Sigmoid colon (tissue), 4 donors: ENCODE measurements at regions not wholly inside any gene's neighbourhood (a gene's known extent, or its start where the extent isn't known, plus 50 kb on each side); places are given as distances from the start of the nearest gene placed in this dataset.

Experiments used
- POLR2A ChIP-seq, 2 donors: fragments of 450-650 bp; IDR thresholded peaks; one replicate each; pipeline ENCODE4 v1.6.1; 2016; ENCODE audit warnings: antibody characterized with exemption in 2 of 2, mild to moderate bottlenecking in 2 of 2, moderate library complexity in 2 of 2
- POLR2AphosphoS5 ChIP-seq, 4 donors: sonication (generic); formaldehyde crosslinking; IDR thresholded peaks; one replicate each; pipeline ENCODE4 v1.6.1; 2017; ENCODE audit warnings: antibody characterized with exemption in 4 of 4
- TF ChIP-seq, protein P1 (sequence below), 4 experiments: fragments of 450-650 bp in 3 of 4; fragments of 200-600 bp in 1 of 4; IDR thresholded peaks; one replicate each; pipeline ENCODE4 v1.5.1; 2016 to 2019; ENCODE audit warnings: antibody characterized with exemption in 4 of 4, mild to moderate bottlenecking in 3 of 4, moderate library complexity in 2 of 4

DNA sequence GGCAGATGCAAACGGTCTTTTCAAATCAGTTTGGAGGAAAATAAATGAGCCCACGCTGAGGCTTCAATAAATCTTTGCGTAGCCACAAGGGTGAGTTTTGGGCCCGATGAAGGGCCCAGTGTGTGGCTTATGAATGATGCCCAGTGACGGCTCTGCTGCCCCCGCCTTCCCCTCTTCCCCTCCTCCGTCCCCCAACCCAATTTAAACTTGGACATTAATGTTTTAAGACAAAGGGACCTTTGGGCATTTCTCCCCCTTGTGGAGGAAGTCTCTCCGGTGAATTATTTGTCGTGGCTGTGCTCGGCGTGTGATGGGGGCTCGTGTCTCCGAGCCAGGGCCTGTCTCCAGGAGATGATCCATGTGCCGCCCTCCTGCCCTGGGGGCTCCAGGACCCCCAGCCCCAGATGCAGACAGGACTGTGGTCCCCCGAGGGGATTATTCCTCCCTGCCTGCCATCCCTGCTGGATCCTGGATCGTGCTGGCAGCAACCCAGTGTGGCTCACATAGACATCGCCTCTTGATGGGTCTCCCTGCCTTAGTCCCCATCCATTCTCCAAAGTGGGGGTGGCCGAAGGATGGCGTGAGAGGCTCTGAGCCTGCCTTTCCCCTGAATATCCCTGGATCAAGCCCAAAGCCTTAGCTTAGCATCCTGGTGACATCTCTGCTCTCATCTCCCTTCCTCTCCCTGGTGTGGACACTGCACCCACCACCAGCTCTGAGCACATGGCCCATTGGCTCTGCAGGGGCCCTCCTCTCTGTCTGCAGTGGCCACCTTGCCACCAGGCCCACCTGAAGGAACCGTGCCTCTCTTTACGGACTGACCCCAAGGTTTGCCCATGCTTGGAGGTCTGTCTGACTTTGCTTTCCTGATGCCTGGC, 56.4 kb downstream of the SMIM38 start:
- TF ChIP-seq POLR2A (IDR thresholded peaks at IDR 0.05) (no peak), POLR2AphosphoS5 (IDR thresholded peaks at IDR 0.05) (no peak)
- TF ChIP-seq, protein P1, sequence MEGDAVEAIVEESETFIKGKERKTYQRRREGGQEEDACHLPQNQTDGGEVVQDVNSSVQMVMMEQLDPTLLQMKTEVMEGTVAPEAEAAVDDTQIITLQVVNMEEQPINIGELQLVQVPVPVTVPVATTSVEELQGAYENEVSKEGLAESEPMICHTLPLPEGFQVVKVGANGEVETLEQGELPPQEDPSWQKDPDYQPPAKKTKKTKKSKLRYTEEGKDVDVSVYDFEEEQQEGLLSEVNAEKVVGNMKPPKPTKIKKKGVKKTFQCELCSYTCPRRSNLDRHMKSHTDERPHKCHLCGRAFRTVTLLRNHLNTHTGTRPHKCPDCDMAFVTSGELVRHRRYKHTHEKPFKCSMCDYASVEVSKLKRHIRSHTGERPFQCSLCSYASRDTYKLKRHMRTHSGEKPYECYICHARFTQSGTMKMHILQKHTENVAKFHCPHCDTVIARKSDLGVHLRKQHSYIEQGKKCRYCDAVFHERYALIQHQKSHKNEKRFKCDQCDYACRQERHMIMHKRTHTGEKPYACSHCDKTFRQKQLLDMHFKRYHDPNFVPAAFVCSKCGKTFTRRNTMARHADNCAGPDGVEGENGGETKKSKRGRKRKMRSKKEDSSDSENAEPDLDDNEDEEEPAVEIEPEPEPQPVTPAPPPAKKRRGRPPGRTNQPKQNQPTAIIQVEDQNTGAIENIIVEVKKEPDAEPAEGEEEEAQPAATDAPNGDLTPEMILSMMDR (IDR thresholded peaks at IDR 0.05): no peak
